ENCODE measurements at regions not wholly inside any gene's neighbourhood (a gene's known extent, or its start where the extent isn't known, plus 50 kb on each side); places are given as distances from the start of the nearest gene placed in this dataset.
"Not testable (repeated sequence)": the region's sequence is repeated elsewhere in the genome, so short reads cannot be mapped to it uniquely, and the experiment has no call there.

GRCh38 chr3:185306286-185306685 is 52.4 kb upstream of the EHHADH start:
- in situ Hi-C loops (cut with MboI); H3K4me2 ChIP-seq (ENCODE audit: unreplicated experiment); H2AFZ ChIP-seq; H4K20me1 ChIP-seq (ENCODE audit: insufficient read depth); H3K79me2 ChIP-seq (ENCODE audit: insufficient read depth); H3K4me3 ChIP-seq; H3K27me3 ChIP-seq (replicated peaks; ENCODE audit: insufficient read depth); H3K9me3 ChIP-seq (ENCODE audit: low read depth); H3K36me3 ChIP-seq (ENCODE audit: low read depth); DNase-seq; H3K4me1 ChIP-seq (ENCODE audit: insufficient read depth); H3K9ac ChIP-seq; H3K27ac ChIP-seq; H3F3A ChIP-seq (ENCODE audit: insufficient read depth); H3K9me2 ChIP-seq (ENCODE audit: insufficient read depth): not testable (repeated sequence)

DNA sequence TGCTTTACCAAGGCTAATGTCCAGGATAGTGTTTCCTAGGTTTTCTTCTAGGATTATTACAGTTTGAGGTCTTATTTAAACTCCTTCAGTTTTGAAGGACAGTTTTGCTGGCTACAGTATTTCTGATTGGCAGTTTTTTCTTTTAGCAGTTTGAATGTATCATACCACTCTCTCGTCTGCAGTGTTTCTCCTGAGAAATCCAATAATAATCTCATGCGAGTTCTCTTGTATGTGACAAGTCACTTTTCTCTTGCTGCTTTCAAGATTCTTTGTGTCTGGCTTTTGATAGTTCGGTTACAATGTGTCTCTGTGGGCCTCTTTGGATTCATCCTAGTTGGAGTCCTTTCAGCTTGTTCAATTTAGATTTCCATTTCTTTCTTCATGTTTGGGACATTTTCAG is 53.0 kb upstream of the EHHADH start:
- 86 to 92% methylated on average over 3 of the region's 3 CpGs for WGBS, 2 experiments (ENCODE audit: low coverage in 1 of 2, low lambda C conversion rate in 2 of 2, missing lambda C conversion rate in 2 of 2)

GRCh38 chr3:185308126-185308754 is 54.4 kb upstream of the EHHADH start:
- in situ Hi-C loops (cut with MboI) = no loop called here
- H3K9ac ChIP-seq = no peak overlapping the region
- H4K20me1 ChIP-seq (ENCODE audit: insufficient read depth) = no peaks in the 10 kb centered on the region
- H3K27me3 ChIP-seq (replicated peaks; ENCODE audit: insufficient read depth) = no peaks in the 10 kb centered on the region
- no peak for TF ChIP-seq EZH2 (IDR thresholded peaks at IDR 0.05; ENCODE audit: insufficient read depth, poor library complexity, severe bottlenecking)
- TF ChIP-seq EZH2phosphoT487 (IDR thresholded peaks at IDR 0.05; ENCODE audit: insufficient read depth, low read depth) = no peak
- H3K4me1 ChIP-seq (ENCODE audit: insufficient read depth) = no peaks in the 10 kb centered on the region
- no peak overlapping the region for H2AFZ ChIP-seq
- peak; percentile 56 for DNase-seq
- H3K36me3 ChIP-seq (ENCODE audit: low read depth) = no peaks in the 10 kb centered on the region
- H3K79me2 ChIP-seq (ENCODE audit: insufficient read depth) = no peaks in the 10 kb centered on the region
- 68 to 75% methylated on average over 2 of the region's 2 CpGs for WGBS, 2 experiments (ENCODE audit: low coverage in 1 of 2, low lambda C conversion rate in 2 of 2, missing lambda C conversion rate in 2 of 2)
- no peaks in the 10 kb centered on the region for H3K9me2 ChIP-seq (ENCODE audit: insufficient read depth)
- H3K27ac ChIP-seq = no peak overlapping the region
- no peak overlapping the region for H3K4me3 ChIP-seq
- H3K4me2 ChIP-seq (ENCODE audit: unreplicated experiment) = no peak overlapping the region
- no peaks in the 10 kb centered on the region for H3K9me3 ChIP-seq (ENCODE audit: low read depth)
- no peaks in the 10 kb centered on the region for H3F3A ChIP-seq (ENCODE audit: insufficient read depth)

More for the DNA sequence above, 53.0 kb upstream of the EHHADH start:
- Histone ChIP-seq H3K27me3 (replicated peaks; ENCODE audit: insufficient read depth) (no peaks in the 10 kb centered on the region), H3K9me2 (ENCODE audit: insufficient read depth) (no peaks in the 10 kb centered on the region), H3K79me2 (ENCODE audit: insufficient read depth) (no peaks in the 10 kb centered on the region), H3K9me3 (ENCODE audit: low read depth) (no peaks in the 10 kb centered on the region), H2AFZ (no peak overlapping the region), H3K4me3 (no peak overlapping the region), H3K4me1 (ENCODE audit: insufficient read depth) (no peaks in the 10 kb centered on the region), H3K4me2 (ENCODE audit: unreplicated experiment) (no peak overlapping the region), H3K27ac (no peak overlapping the region), H3F3A (ENCODE audit: insufficient read depth) (no peaks in the 10 kb centered on the region), H3K9ac (no peak overlapping the region), H4K20me1 (ENCODE audit: insufficient read depth) (no peaks in the 10 kb centered on the region), H3K36me3 (ENCODE audit: low read depth) (no peaks in the 10 kb centered on the region)
- no peak for TF ChIP-seq EZH2 (IDR thresholded peaks at IDR 0.05; ENCODE audit: insufficient read depth, poor library complexity, severe bottlenecking)
- TF ChIP-seq EZH2phosphoT487 (IDR thresholded peaks at IDR 0.05; ENCODE audit: insufficient read depth, low read depth) = no peak
- no peak for DNase-seq
- in situ Hi-C loops (cut with MboI) = no loop called here

GRCh38 chr3:185309302-185309701 is 53.6 kb upstream of the MAP3K13 start:
- H2AFZ ChIP-seq = no peak overlapping the region
- H3K9me2 ChIP-seq (ENCODE audit: insufficient read depth) = no peaks in the 10 kb centered on the region
- H3K4me3 ChIP-seq = no peak overlapping the region
- H3F3A ChIP-seq (ENCODE audit: insufficient read depth) = no peaks in the 10 kb centered on the region
- H3K9me3 ChIP-seq (ENCODE audit: low read depth) = no peaks in the 10 kb centered on the region
- H4K20me1 ChIP-seq (ENCODE audit: insufficient read depth) = no peaks in the 10 kb centered on the region
- H3K79me2 ChIP-seq (ENCODE audit: insufficient read depth) = no peaks in the 10 kb centered on the region
- H3K27me3 ChIP-seq (replicated peaks; ENCODE audit: insufficient read depth) = no peaks in the 10 kb centered on the region
- H3K4me2 ChIP-seq (ENCODE audit: unreplicated experiment) = no peak overlapping the region
- no peak overlapping the region for H3K27ac ChIP-seq
- TF ChIP-seq EZH2 (IDR thresholded peaks at IDR 0.05; ENCODE audit: insufficient read depth, poor library complexity, severe bottlenecking) (no peak), EZH2phosphoT487 (IDR thresholded peaks at IDR 0.05; ENCODE audit: insufficient read depth, low read depth) (no peak)
- H3K9ac ChIP-seq = no peak overlapping the region
- H3K36me3 ChIP-seq (ENCODE audit: low read depth) = no peaks in the 10 kb centered on the region
- WGBS, 2 experiments (ENCODE audit: low coverage in 1 of 2, low lambda C conversion rate in 2 of 2, missing lambda C conversion rate in 2 of 2) = 67 to 74% methylated on average over 4 of the region's 4 CpGs
- DNase-seq = no peak
- in situ Hi-C loops (cut with MboI) = no loop called here
- no peaks in the 10 kb centered on the region for H3K4me1 ChIP-seq (ENCODE audit: insufficient read depth)

GRCh38 chr3:185309795-185310194 is 53.1 kb upstream of the MAP3K13 start:
- Histone ChIP-seq H3K9ac (no peak overlapping the region), H3K36me3 (ENCODE audit: low read depth) (no peaks in the 10 kb centered on the region), H3K4me3 (no peak overlapping the region), H3K9me3 (ENCODE audit: low read depth) (no peaks in the 10 kb centered on the region), H3F3A (ENCODE audit: insufficient read depth) (no peaks in the 10 kb centered on the region), H3K4me1 (ENCODE audit: insufficient read depth) (no peaks in the 10 kb centered on the region), H3K9me2 (ENCODE audit: insufficient read depth) (no peaks in the 10 kb centered on the region), H4K20me1 (ENCODE audit: insufficient read depth) (no peaks in the 10 kb centered on the region), H3K27ac (no peak overlapping the region), H2AFZ (no peak overlapping the region), H3K27me3 (replicated peaks; ENCODE audit: insufficient read depth) (no peaks in the 10 kb centered on the region), H3K4me2 (ENCODE audit: unreplicated experiment) (no peak overlapping the region), H3K79me2 (ENCODE audit: insufficient read depth) (no peaks in the 10 kb centered on the region)
- in situ Hi-C loops (cut with MboI) = no loop called here
- no peak for TF ChIP-seq EZH2phosphoT487 (IDR thresholded peaks at IDR 0.05; ENCODE audit: insufficient read depth, low read depth)
- no peak for TF ChIP-seq EZH2 (IDR thresholded peaks at IDR 0.05; ENCODE audit: insufficient read depth, poor library complexity, severe bottlenecking)
- 87 to 88% methylated on average over 3 of the region's 3 CpGs for WGBS, 2 experiments (ENCODE audit: low coverage in 1 of 2, low lambda C conversion rate in 2 of 2, missing lambda C conversion rate in 2 of 2)
- DNase-seq = no peak
